ENCODE measurements at regions not wholly inside any gene's neighbourhood (a gene's known extent, or its start where the extent isn't known, plus 50 kb on each side); places are given as distances from the start of the nearest gene placed in this dataset.

- DNase-seq (ENCODE audit: low spot score), result no peak
- 22% methylated on average over 8 of the region's 8 CpGs for WGBS (ENCODE audit: low lambda C conversion rate)
- Histone ChIP-seq H3K27me3 (ENCODE audit: control insufficient read depth in 1 of 2, insufficient read depth in 2 of 2, low read length in 2 of 2) (no peaks in the 10 kb centered on the region), H3K9ac (ENCODE audit: insufficient read depth, low read depth, low read length) (no peak overlapping the region), H3K9me3 (ENCODE audit: low read length) (peaks cover 18% of the 10 kb centered on the region), H3K79me2 (ENCODE audit: insufficient read depth, low read length) (no peaks in the 10 kb centered on the region), H3K4me3 (replicated peaks in 1 of 3; ENCODE audit: insufficient read depth in 1 of 3, low read depth in 2 of 3, low read length in 3 of 3) (no peak overlapping the region), H3K36me3 (replicated peaks in 1 of 2; ENCODE audit: control insufficient read depth in 1 of 2, insufficient read depth in 2 of 2, low read length in 2 of 2) (no peaks in the 10 kb centered on the region), H4K20me1 (ENCODE audit: insufficient read depth, low read length) (no peaks in the 10 kb centered on the region), H3K4me2 (ENCODE audit: low read depth, low read length) (no peak overlapping the region), H2AFZ (ENCODE audit: low read length) (no peak overlapping the region), H3K4me1 (ENCODE audit: insufficient read depth, low read length) (no peaks in the 10 kb centered on the region), H3K27ac (ENCODE audit: extremely low read length, insufficient read depth, low read length) (no peak overlapping the region)
- no peak for ATAC-seq
- TF ChIP-seq KLF15 (CRISPR knock-in tag; IDR thresholded peaks at IDR 0.05; ENCODE audit: borderline replicate concordance) (no peak), PBX2 (CRISPR knock-in tag; IDR thresholded peaks at IDR 0.05) (no peak), AGO1 (IDR thresholded peaks at IDR 0.05; ENCODE audit: low read depth, low read length, poor library complexity, severe bottlenecking) (no peak), DR1 (CRISPR knock-in tag; IDR thresholded peaks at IDR 0.05) (no peak), IRF1 (CRISPR knock-in tag; IDR thresholded peaks at IDR 0.05; ENCODE audit: low read depth) (no peak), ZNF547 (CRISPR knock-in tag; IDR thresholded peaks at IDR 0.05) (no peak)
- in situ Hi-C loops (cut with HindIII; ENCODE audit: extremely low pct_ligation_motif_present, low pct_unique_long_range_greater_than_20kb) (no loop called here), intact Hi-C loops (cut with micrococcal nuclease; ENCODE audit: unreplicated experiment) (no loop called here)
- POLR2A ChIA-PET, result no interaction called here
- no peak for FAIRE-seq
- BruUV-seq (replicated peaks), result no TSS peak
- CTCF ChIA-PET (ENCODE audit: low intra/inter-chr PET ratio, low total read pairs), result no interaction called here
Observed at GRCh38 chr5:10168254-10168653, 81.4 kb downstream of the ATPSCKMT start.

- H3K79me2 ChIP-seq (ENCODE audit: insufficient read depth, low read length), result no peaks in the 10 kb centered on the region
- H3K4me3 ChIP-seq (replicated peaks in 1 of 3; ENCODE audit: insufficient read depth in 1 of 3, low read depth in 2 of 3, low read length in 3 of 3), result no peak overlapping the region
- H3K27me3 ChIP-seq (ENCODE audit: control insufficient read depth in 1 of 2, insufficient read depth in 2 of 2, low read length in 2 of 2), result no peaks in the 10 kb centered on the region
- in situ Hi-C loops (cut with HindIII; ENCODE audit: extremely low pct_ligation_motif_present, low pct_unique_long_range_greater_than_20kb), result no loop called here
- intact Hi-C loops (cut with micrococcal nuclease; ENCODE audit: unreplicated experiment), result no loop called here
- no peak overlapping the region for H3K9ac ChIP-seq (ENCODE audit: insufficient read depth, low read depth, low read length)
- no peak overlapping the region for H2AFZ ChIP-seq (ENCODE audit: low read length)
- H3K36me3 ChIP-seq (replicated peaks in 1 of 2; ENCODE audit: control insufficient read depth in 1 of 2, insufficient read depth in 2 of 2, low read length in 2 of 2), result no peaks in the 10 kb centered on the region
- ChIA-PET POLR2A (no interaction called here), CTCF (ENCODE audit: low intra/inter-chr PET ratio, low total read pairs) (no interaction called here)
- peaks cover 18% of the 10 kb centered on the region for H3K9me3 ChIP-seq (ENCODE audit: low read length)
- H3K4me1 ChIP-seq (ENCODE audit: insufficient read depth, low read length), result no peaks in the 10 kb centered on the region
- H3K27ac ChIP-seq (ENCODE audit: extremely low read length, insufficient read depth, low read length), result no peak overlapping the region
- DNase-seq (ENCODE audit: low spot score) (no peak), ATAC-seq (no peak), FAIRE-seq (no peak)
- no TSS peak for BruUV-seq (replicated peaks)
- no peak overlapping the region for H3K4me2 ChIP-seq (ENCODE audit: low read depth, low read length)
- WGBS (ENCODE audit: low lambda C conversion rate), result 25% methylated on average over 1 of the region's 1 CpG
- H4K20me1 ChIP-seq (ENCODE audit: insufficient read depth, low read length), result no peaks in the 10 kb centered on the region
- no peak for TF ChIP-seq TRIM24 (CRISPR knock-in tag; IDR thresholded peaks at IDR 0.05)
- no peak for TF ChIP-seq SRY (CRISPR knock-in tag; IDR thresholded peaks at IDR 0.05)
- TF ChIP-seq SP5 (CRISPR knock-in tag; IDR thresholded peaks at IDR 0.05; ENCODE audit: borderline replicate concordance, low read depth), result no peak
- TF ChIP-seq NFE2L2 (IDR thresholded peaks at IDR 0.05; ENCODE audit: low read length), result no peak
- TF ChIP-seq MIER2 (CRISPR knock-in tag; IDR thresholded peaks at IDR 0.05), result no peak
- TF ChIP-seq NKX3-1 (CRISPR knock-in tag; IDR thresholded peaks at IDR 0.05), result no peak
- TF ChIP-seq RORA (CRISPR knock-in tag; IDR thresholded peaks at IDR 0.05), result no peak
- TF ChIP-seq TP53 (CRISPR knock-in tag; conservative IDR thresholded peaks at IDR 0.05), result no peak
- no peak for TF ChIP-seq NONO (IDR thresholded peaks at IDR 0.05)
- no peak for TF ChIP-seq NONO (CRISPR knock-in tag; conservative IDR thresholded peaks at IDR 0.05)
- TF ChIP-seq U2AF2 (IDR thresholded peaks at IDR 0.05; ENCODE audit: low read depth, low read length), result no peak
- no peak for TF ChIP-seq ZNF256 (CRISPR knock-in tag; conservative IDR thresholded peaks at IDR 0.05)
Observed at GRCh38 chr5:10167806-10168205, 81.9 kb downstream of the ATPSCKMT start.
